ENCODE measurements at regions not wholly inside any gene's neighbourhood (a gene's known extent, or its start where the extent isn't known, plus 50 kb on each side); places are given as distances from the start of the nearest gene placed in this dataset.

DNA sequence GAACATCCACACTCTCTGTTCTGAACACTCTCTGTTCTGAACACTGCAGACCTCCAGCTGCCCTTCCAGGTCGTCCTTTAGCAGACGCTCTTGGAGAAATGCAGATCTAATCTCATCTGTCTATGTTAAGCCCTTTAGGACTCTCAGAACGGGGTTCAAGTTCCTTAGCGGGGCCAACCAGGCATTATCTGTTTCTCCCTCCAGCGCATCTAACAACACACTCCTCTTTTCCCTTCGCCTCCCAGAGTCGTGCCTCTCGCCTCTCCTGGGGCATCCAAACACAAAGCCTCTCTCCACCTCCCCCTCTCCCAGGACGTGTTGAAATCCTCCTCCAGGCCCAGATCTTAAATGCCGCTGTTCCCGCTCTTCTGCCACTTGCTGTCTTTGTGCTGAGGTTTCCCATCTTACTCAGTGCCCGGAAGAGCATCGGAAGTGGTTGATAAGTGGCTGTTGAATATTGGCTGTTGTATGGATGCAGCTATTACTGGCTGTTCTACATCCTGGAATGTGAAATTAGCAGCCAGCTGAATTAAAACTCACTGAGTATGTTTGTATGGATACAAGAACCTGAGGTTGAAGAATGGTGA lies 108.4 kb upstream of the GGTLC1 start:
- BruUV-seq (replicated peaks), result no TSS peak
- no peak for TF ChIP-seq EZH2 (IDR thresholded peaks at IDR 0.05; ENCODE audit: borderline replicate concordance, low read depth, low read length, poor library complexity, severe bottlenecking)
- TF ChIP-seq, protein P1, sequence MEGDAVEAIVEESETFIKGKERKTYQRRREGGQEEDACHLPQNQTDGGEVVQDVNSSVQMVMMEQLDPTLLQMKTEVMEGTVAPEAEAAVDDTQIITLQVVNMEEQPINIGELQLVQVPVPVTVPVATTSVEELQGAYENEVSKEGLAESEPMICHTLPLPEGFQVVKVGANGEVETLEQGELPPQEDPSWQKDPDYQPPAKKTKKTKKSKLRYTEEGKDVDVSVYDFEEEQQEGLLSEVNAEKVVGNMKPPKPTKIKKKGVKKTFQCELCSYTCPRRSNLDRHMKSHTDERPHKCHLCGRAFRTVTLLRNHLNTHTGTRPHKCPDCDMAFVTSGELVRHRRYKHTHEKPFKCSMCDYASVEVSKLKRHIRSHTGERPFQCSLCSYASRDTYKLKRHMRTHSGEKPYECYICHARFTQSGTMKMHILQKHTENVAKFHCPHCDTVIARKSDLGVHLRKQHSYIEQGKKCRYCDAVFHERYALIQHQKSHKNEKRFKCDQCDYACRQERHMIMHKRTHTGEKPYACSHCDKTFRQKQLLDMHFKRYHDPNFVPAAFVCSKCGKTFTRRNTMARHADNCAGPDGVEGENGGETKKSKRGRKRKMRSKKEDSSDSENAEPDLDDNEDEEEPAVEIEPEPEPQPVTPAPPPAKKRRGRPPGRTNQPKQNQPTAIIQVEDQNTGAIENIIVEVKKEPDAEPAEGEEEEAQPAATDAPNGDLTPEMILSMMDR (conservative IDR thresholded peaks at IDR 0.05; ENCODE audit: low read depth, low read length), result no peak
- Histone ChIP-seq H3K36me3 (ENCODE audit: insufficient read depth, low read length, poor library complexity, severe bottlenecking) (no peaks in the 10 kb centered on the region), H3K9me3 (ENCODE audit: low read depth, low read length, poor library complexity, severe bottlenecking) (no peaks in the 10 kb centered on the region), H3K27me3 (replicated peaks; ENCODE audit: insufficient read depth, low read depth, low read length, poor library complexity) (no peaks in the 10 kb centered on the region), H3K4me3 (ENCODE audit: low read depth, low read length, poor library complexity, severe bottlenecking) (no peak overlapping the region), H3K4me1 (ENCODE audit: insufficient read depth, low read length, poor library complexity, severe bottlenecking) (peaks cover 7% of the 10 kb centered on the region), H3K27ac (ENCODE audit: low read depth, low read length, poor library complexity, severe bottlenecking) (no peak overlapping the region)
- DNase-seq (ENCODE audit: low spot score), result no peak
- intact Hi-C loops (cut with micrococcal nuclease; ENCODE audit: unreplicated experiment), result no loop called here
- CTCF ChIA-PET, result no interaction called here
- POLR2A ChIA-PET (ENCODE audit: low non-redundant PET), result no interaction called here

DNA sequence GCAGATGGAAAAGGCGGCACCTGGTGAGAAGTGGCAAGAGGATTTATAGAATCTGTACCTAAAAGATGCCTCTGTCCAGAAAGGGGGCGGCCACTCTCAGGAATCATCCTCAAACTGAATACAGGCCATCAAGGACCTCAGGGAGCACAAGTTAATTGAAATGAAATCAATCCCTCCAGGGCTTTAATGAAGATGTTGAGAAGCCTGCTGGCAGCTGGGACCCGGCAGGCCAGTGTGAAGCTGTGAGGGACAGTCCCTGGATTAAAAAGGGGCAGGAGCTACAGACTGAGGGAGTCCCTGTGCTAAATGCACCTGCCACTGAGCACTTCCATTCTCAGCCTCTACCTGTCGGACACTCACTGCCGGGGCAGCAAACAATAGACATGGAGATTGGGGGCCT lies 107.7 kb upstream of the GGTLC1 start:
- POLR2A ChIA-PET (ENCODE audit: low non-redundant PET), result no interaction called here
- no peak overlapping the region for H3K27ac ChIP-seq (ENCODE audit: low read depth, low read length, poor library complexity, severe bottlenecking)
- CTCF ChIA-PET, result no interaction called here

DNA sequence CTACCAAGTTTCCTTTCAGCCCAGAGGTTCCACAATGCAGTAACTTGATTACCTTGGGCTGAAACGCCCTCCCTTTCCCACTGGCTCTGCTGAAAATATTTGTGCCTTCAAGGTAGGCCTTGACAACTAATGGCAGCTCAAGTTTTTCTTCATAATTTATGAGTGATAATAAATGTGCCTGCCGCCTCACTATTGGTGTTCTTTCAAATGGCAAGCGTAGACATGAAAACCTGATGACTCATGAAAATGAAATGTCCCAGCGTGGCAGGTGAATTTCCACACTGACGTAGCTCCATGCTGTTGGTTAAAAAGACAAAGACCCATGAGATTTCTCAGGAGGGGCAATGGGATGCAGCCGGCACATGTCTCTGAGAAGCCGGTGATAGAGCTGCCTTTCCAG lies 107.2 kb upstream of the GGTLC1 start:
- BruUV-seq (replicated peaks), result no TSS peak
- ChIA-PET CTCF (interaction anchor here (0.8 kb wide), 1 partner anchor 10 kb away, joined by 3 read pairs; no protein-coding TSS in a partner anchor), POLR2A (ENCODE audit: low non-redundant PET) (no interaction called here)
- Histone ChIP-seq H3K9me3 (ENCODE audit: low read depth, low read length, poor library complexity, severe bottlenecking) (no peaks in the 10 kb centered on the region), H3K4me3 (ENCODE audit: low read depth, low read length, poor library complexity, severe bottlenecking) (no peak overlapping the region), H3K36me3 (ENCODE audit: insufficient read depth, low read length, poor library complexity, severe bottlenecking) (no peaks in the 10 kb centered on the region), H3K27ac (ENCODE audit: low read depth, low read length, poor library complexity, severe bottlenecking) (no peak overlapping the region), H3K4me1 (ENCODE audit: insufficient read depth, low read length, poor library complexity, severe bottlenecking) (no peaks in the 10 kb centered on the region), H3K27me3 (replicated peaks; ENCODE audit: insufficient read depth, low read depth, low read length, poor library complexity) (no peaks in the 10 kb centered on the region)
- intact Hi-C loops (cut with micrococcal nuclease; ENCODE audit: unreplicated experiment), result no loop called here
- TF ChIP-seq, protein P1 (conservative IDR thresholded peaks at IDR 0.05; ENCODE audit: low read depth, low read length), result no peak
- no peak for TF ChIP-seq EZH2 (IDR thresholded peaks at IDR 0.05; ENCODE audit: borderline replicate concordance, low read depth, low read length, poor library complexity, severe bottlenecking)
- DNase-seq (ENCODE audit: low spot score), result no peak

More for the DNA sequence above, 107.7 kb upstream of the GGTLC1 start:
- TF ChIP-seq, protein P1 (conservative IDR thresholded peaks at IDR 0.05; ENCODE audit: low read depth, low read length), result no peak
- TF ChIP-seq EZH2 (IDR thresholded peaks at IDR 0.05; ENCODE audit: borderline replicate concordance, low read depth, low read length, poor library complexity, severe bottlenecking), result no peak
- peaks cover under 1% of the 10 kb centered on the region for H3K4me1 ChIP-seq (ENCODE audit: insufficient read depth, low read length, poor library complexity, severe bottlenecking)
- intact Hi-C loops (cut with micrococcal nuclease; ENCODE audit: unreplicated experiment), result no loop called here
- no peak overlapping the region for H3K4me3 ChIP-seq (ENCODE audit: low read depth, low read length, poor library complexity, severe bottlenecking)
- DNase-seq (ENCODE audit: low spot score), result no peak
- no peaks in the 10 kb centered on the region for H3K9me3 ChIP-seq (ENCODE audit: low read depth, low read length, poor library complexity, severe bottlenecking)
- no peaks in the 10 kb centered on the region for H3K36me3 ChIP-seq (ENCODE audit: insufficient read depth, low read length, poor library complexity, severe bottlenecking)
- H3K27me3 ChIP-seq (replicated peaks; ENCODE audit: insufficient read depth, low read depth, low read length, poor library complexity), result no peaks in the 10 kb centered on the region
- no TSS peak for BruUV-seq (replicated peaks)

Measured in A673 (cell line).